ENCODE measurements at regions not wholly inside any gene's neighbourhood (a gene's known extent, or its start where the extent isn't known, plus 50 kb on each side); places are given as distances from the start of the nearest gene placed in this dataset.
"Not testable (repeated sequence)": the region's sequence is repeated elsewhere in the genome, so short reads cannot be mapped to it uniquely, and the experiment has no call there.

DNA sequence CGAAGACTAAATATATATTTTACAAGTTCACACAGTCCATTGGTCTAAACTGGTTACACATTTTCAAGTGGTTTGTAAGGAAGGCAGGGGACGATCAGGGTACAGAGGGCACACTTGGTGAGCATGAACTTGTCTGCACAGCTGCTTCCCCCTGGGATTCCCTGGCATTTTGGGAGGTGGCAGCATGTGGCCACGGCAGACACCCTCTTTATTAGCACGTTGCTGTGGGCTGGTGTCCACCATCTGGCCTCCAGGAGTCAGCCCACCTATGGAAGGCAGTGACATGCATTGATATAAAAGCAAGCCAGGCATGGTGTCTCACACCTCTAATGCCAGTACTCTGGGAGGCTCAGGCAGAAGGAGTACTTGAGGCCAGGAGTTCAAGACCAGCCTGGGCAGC is 350.2 kb downstream of the TYW1 start:
- DNase-seq (ENCODE audit: low spot score) = no peak
- Histone ChIP-seq H3K27ac (no peak overlapping the region), H3K27me3 (replicated peaks; ENCODE audit: insufficient read depth) (no peaks in the 10 kb centered on the region), H3K4me1 (replicated peaks) (no peaks in the 10 kb centered on the region), H3K4me3 (no peak overlapping the region), H3K9me3 (no peaks in the 10 kb centered on the region), H3K36me3 (peaks cover 0 to 6% of the 10 kb centered on the region in 2 donors)
- intact Hi-C loops (cut with DNase I) = no loop called here
- no peak for TF ChIP-seq POLR2A (IDR thresholded peaks at IDR 0.05)
- TF ChIP-seq POLR2AphosphoS5 (IDR thresholded peaks at IDR 0.05) = no peak
- TF ChIP-seq, protein P1, sequence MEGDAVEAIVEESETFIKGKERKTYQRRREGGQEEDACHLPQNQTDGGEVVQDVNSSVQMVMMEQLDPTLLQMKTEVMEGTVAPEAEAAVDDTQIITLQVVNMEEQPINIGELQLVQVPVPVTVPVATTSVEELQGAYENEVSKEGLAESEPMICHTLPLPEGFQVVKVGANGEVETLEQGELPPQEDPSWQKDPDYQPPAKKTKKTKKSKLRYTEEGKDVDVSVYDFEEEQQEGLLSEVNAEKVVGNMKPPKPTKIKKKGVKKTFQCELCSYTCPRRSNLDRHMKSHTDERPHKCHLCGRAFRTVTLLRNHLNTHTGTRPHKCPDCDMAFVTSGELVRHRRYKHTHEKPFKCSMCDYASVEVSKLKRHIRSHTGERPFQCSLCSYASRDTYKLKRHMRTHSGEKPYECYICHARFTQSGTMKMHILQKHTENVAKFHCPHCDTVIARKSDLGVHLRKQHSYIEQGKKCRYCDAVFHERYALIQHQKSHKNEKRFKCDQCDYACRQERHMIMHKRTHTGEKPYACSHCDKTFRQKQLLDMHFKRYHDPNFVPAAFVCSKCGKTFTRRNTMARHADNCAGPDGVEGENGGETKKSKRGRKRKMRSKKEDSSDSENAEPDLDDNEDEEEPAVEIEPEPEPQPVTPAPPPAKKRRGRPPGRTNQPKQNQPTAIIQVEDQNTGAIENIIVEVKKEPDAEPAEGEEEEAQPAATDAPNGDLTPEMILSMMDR (IDR thresholded peaks at IDR 0.05) = no peak
- 83% methylated on average over 4 of the region's 4 CpGs for WGBS

DNA sequence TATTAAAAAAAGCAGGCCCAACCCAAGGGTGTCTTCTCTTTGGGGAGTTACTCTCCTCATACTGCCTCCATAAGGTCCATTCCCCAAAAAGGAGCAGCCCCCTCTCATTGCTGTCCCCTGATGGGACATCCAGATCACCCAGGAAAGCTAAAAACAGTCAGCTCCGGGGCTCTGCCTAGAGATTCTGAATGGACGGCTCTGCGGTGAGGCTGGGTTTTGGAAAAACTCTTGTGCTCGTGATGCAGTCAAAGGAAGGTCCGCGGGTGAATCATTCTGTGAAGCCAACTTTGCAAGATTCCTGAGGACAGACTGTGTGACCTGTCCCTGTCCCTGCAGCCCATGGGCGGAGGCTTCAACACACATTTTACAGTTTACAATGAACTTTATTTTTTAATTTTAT is 351.5 kb downstream of the TYW1 start:
- no peaks in the 10 kb centered on the region for H3K9me3 ChIP-seq
- H3K36me3 ChIP-seq = peaks cover 0 to 6% of the 10 kb centered on the region in 2 donors
- no peak for DNase-seq (ENCODE audit: low spot score)
- WGBS = 89% methylated on average over 7 of the region's 7 CpGs
- no peaks in the 10 kb centered on the region for H3K4me1 ChIP-seq (replicated peaks)
- H3K27ac ChIP-seq = no peak overlapping the region
- intact Hi-C loops (cut with DNase I) = no loop called here
- no peaks in the 10 kb centered on the region for H3K27me3 ChIP-seq (replicated peaks; ENCODE audit: insufficient read depth)
- no peak for TF ChIP-seq POLR2A (IDR thresholded peaks at IDR 0.05)
- no peak for TF ChIP-seq POLR2AphosphoS5 (IDR thresholded peaks at IDR 0.05)
- TF ChIP-seq, protein P1 (IDR thresholded peaks at IDR 0.05) = no peak
- H3K4me3 ChIP-seq = no peak overlapping the region

DNA sequence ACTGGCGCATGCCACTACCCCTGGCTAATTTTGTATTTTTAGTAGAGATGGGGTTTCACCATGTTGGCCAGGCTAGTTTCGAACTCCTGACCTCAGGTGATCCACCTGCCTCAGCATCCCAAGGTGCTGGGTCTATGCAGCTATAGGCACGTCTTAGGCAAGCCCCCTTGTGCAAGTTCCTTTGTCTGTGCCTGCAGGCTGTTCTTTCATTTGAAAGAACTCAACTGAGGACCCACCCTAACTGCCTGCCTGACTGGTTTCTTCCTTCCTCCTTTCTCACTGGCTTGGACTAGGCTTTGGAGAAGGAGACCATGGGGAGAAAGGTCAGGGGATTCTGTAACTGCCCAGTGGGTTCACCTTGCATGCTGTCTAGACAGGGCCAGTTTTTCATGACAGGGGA is 361.0 kb downstream of the TYW1 start:
- intact Hi-C loops (cut with DNase I); DNase-seq (ENCODE audit: low spot score): not testable (repeated sequence)

DNA sequence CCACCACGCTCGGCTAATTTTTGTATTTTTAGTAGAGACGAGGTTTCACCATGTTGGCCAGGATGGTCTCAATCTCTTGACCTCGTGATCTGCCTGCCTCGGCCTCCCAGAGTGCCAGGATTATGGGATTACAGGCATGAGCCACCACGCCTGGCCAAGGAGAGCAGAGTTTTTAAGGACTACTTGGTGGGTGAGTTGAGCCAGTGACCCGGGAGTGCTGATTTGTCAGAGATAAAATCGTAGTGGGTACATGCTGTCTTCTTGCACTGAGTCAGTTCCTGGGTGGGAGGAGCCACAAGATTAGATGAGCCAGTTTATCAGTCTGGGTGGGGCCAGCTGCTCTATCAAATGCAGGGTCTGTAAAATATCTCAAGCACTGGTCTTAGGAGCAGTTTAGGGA is 361.7 kb downstream of the TYW1 start:
- DNase-seq (ENCODE audit: low spot score); H3K4me3 ChIP-seq; H3K36me3 ChIP-seq; H3K27ac ChIP-seq; H3K4me1 ChIP-seq (replicated peaks); H3K9me3 ChIP-seq; H3K27me3 ChIP-seq (replicated peaks; ENCODE audit: insufficient read depth); intact Hi-C loops (cut with DNase I): not testable (repeated sequence)
- WGBS = 83% methylated on average over 8 of the region's 8 CpGs

More for the DNA sequence above, 361.0 kb downstream of the TYW1 start:
- not testable (repeated sequence) for H3K27ac ChIP-seq; H3K9me3 ChIP-seq; H3K4me3 ChIP-seq; H3K4me1 ChIP-seq (replicated peaks); H3K27me3 ChIP-seq (replicated peaks; ENCODE audit: insufficient read depth); H3K36me3 ChIP-seq
- 97% methylated on average over 3 of the region's 3 CpGs for WGBS

DNA sequence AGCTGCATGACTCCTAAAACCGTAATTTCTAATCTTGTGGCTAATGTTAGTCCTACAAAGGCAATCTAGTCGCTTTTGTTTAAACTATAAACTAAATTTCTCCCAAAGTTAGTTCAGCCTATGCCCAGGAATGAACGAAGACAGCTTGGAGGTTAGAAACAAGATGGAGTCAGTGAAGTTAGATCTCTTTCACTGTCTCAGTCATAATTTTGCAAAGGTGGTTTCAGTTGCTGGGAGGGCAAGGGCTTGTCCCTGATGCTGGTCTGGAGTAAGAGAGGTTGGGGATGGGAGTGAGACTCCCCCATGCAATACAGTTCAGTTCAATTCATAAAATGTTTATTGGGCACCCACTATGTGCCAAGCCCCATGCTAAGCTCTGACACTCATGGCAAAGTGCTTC is 362.1 kb downstream of the TYW1 start:
- H3K27me3 ChIP-seq (replicated peaks; ENCODE audit: insufficient read depth); intact Hi-C loops (cut with DNase I); H3K9me3 ChIP-seq; H3K36me3 ChIP-seq; H3K27ac ChIP-seq; H3K4me3 ChIP-seq; H3K4me1 ChIP-seq (replicated peaks); DNase-seq (ENCODE audit: low spot score): not testable (repeated sequence)
- 74% methylated on average over 3 of the region's 3 CpGs for WGBS

DNA sequence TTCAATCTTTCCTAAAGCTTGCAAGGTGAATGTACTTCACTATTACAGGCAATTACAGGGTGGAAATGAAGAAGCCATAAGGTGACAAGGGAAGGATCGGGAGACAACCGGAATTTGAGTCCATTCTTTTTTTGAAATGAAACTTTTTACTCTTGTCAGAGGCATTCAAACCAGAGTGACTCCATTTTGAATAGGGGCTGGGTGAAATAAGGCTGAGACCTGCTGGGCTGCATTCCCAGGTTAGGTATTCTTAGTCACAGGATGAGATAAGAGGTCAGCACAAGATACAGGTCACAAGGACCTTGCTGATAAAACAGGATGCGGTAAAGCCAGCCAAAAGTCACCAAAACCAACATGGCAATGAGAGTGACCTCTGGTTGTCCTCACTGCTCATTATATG is 363.3 kb downstream of the TYW1 start:
- Histone ChIP-seq H3K9me3 (no peaks in the 10 kb centered on the region), H3K27me3 (replicated peaks; ENCODE audit: insufficient read depth) (no peaks in the 10 kb centered on the region), H3K36me3 (no peaks in the 10 kb centered on the region), H3K4me3 (no peak overlapping the region), H3K4me1 (replicated peaks) (no peaks in the 10 kb centered on the region), H3K27ac (no peak overlapping the region)
- TF ChIP-seq, protein P1 (IDR thresholded peaks at IDR 0.05) = no peak
- TF ChIP-seq POLR2A (IDR thresholded peaks at IDR 0.05) (no peak), POLR2AphosphoS5 (IDR thresholded peaks at IDR 0.05) (no peak)
- WGBS = 29% methylated on average over 3 of the region's 3 CpGs
- no peak for DNase-seq (ENCODE audit: low spot score)
- intact Hi-C loops (cut with DNase I) = no loop called here
